ENCODE measurements at regions not wholly inside any gene's neighbourhood (a gene's known extent, or its start where the extent isn't known, plus 50 kb on each side); places are given as distances from the start of the nearest gene placed in this dataset.

- no peak for DNase-seq (ENCODE audit: low spot score)
Measured at GRCh38 chr18:55880617-55881016, 292.6 kb upstream of the TCF4 start.

GRCh38 chr18:55879331-55879730 lies 291.3 kb upstream of the TCF4 start:
- no peak for DNase-seq (ENCODE audit: low spot score)

GRCh38 chr18:55878224-55878623 lies 290.2 kb upstream of the TCF4 start:
- no peak for DNase-seq (ENCODE audit: low spot score)

GRCh38 chr18:55877321-55877720 lies 289.3 kb upstream of the TCF4 start:
- DNase-seq (ENCODE audit: low spot score) = no peak

- DNase-seq (ENCODE audit: low spot score) = no peak
Measured at GRCh38 chr18:55876254-55876653, 288.3 kb upstream of the TCF4 start.

GRCh38 chr18:55875371-55875901 lies 287.4 kb upstream of the TCF4 start:
- DNase-seq (ENCODE audit: low spot score) = no peak

- DNase-seq (ENCODE audit: low spot score) = no peak
Measured at GRCh38 chr18:55869556-55870501, 281.8 kb upstream of the TCF4 start.

- DNase-seq (ENCODE audit: low spot score) = no peak
Measured at GRCh38 chr18:55868909-55869308, 280.9 kb upstream of the TCF4 start.

GRCh38 chr18:55866886-55867285 lies 278.9 kb upstream of the TCF4 start:
- no peak for DNase-seq (ENCODE audit: low spot score)

- no peak for DNase-seq (ENCODE audit: low spot score)
Measured at GRCh38 chr18:55866006-55866405, 278.0 kb upstream of the TCF4 start.

- DNase-seq (ENCODE audit: low spot score) = no peak
Measured at GRCh38 chr18:55864281-55864680, 276.3 kb upstream of the TCF4 start.

- no peak for DNase-seq (ENCODE audit: low spot score)
Measured at GRCh38 chr18:55863876-55864275, 275.9 kb upstream of the TCF4 start.

- no peak for DNase-seq (ENCODE audit: low spot score)
Measured at GRCh38 chr18:55863391-55863706, 275.4 kb upstream of the TCF4 start.

GRCh38 chr18:55862693-55863390 lies 274.9 kb upstream of the TCF4 start:
- DNase-seq (ENCODE audit: low spot score) = no peak

- DNase-seq (ENCODE audit: low spot score) = no peak
Measured at GRCh38 chr18:55861266-55861665, 273.3 kb upstream of the TCF4 start.

- DNase-seq (ENCODE audit: low spot score) = no peak
Measured at GRCh38 chr18:55858661-55859515, 270.9 kb upstream of the TCF4 start.

GRCh38 chr18:55857956-55858355 lies 270.0 kb upstream of the TCF4 start:
- DNase-seq (ENCODE audit: low spot score) = no peak

- no peak for DNase-seq (ENCODE audit: low spot score)
Measured at GRCh38 chr18:55857409-55857808, 269.4 kb upstream of the TCF4 start.

GRCh38 chr18:55856679-55857078 lies 268.7 kb upstream of the TCF4 start:
- no peak for DNase-seq (ENCODE audit: low spot score)

- DNase-seq (ENCODE audit: low spot score) = no peak
Measured at GRCh38 chr18:55856229-55856628, 268.2 kb upstream of the TCF4 start.

- no peak for DNase-seq (ENCODE audit: low spot score)
Measured at GRCh38 chr18:55853268-55853667, 265.3 kb upstream of the TCF4 start.

- DNase-seq (ENCODE audit: low spot score) = no peak
Measured at GRCh38 chr18:55850904-55851303, 262.9 kb upstream of the TCF4 start.

All from HuH-7.5 (cell line).